ENCODE measurements at regions not wholly inside any gene's neighbourhood (a gene's known extent, or its start where the extent isn't known, plus 50 kb on each side); places are given as distances from the start of the nearest gene placed in this dataset.

- TF ChIP-seq, protein P1, sequence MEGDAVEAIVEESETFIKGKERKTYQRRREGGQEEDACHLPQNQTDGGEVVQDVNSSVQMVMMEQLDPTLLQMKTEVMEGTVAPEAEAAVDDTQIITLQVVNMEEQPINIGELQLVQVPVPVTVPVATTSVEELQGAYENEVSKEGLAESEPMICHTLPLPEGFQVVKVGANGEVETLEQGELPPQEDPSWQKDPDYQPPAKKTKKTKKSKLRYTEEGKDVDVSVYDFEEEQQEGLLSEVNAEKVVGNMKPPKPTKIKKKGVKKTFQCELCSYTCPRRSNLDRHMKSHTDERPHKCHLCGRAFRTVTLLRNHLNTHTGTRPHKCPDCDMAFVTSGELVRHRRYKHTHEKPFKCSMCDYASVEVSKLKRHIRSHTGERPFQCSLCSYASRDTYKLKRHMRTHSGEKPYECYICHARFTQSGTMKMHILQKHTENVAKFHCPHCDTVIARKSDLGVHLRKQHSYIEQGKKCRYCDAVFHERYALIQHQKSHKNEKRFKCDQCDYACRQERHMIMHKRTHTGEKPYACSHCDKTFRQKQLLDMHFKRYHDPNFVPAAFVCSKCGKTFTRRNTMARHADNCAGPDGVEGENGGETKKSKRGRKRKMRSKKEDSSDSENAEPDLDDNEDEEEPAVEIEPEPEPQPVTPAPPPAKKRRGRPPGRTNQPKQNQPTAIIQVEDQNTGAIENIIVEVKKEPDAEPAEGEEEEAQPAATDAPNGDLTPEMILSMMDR (conservative IDR thresholded peaks at IDR 0.05; ENCODE audit: low read length) = no peak
- TF ChIP-seq EZH2phosphoT487 (IDR thresholded peaks at IDR 0.05; ENCODE audit: borderline replicate concordance, low read depth, low read length) = no peak
These were observed 112.6 kb upstream of the PKN2 start for GRCh38 chr1:88571506-88571905.

Data from OCI-LY7 (cell line).